ENCODE measurements at regions not wholly inside any gene's neighbourhood (a gene's known extent, or its start where the extent isn't known, plus 50 kb on each side); places are given as distances from the start of the nearest gene placed in this dataset.

DNA sequence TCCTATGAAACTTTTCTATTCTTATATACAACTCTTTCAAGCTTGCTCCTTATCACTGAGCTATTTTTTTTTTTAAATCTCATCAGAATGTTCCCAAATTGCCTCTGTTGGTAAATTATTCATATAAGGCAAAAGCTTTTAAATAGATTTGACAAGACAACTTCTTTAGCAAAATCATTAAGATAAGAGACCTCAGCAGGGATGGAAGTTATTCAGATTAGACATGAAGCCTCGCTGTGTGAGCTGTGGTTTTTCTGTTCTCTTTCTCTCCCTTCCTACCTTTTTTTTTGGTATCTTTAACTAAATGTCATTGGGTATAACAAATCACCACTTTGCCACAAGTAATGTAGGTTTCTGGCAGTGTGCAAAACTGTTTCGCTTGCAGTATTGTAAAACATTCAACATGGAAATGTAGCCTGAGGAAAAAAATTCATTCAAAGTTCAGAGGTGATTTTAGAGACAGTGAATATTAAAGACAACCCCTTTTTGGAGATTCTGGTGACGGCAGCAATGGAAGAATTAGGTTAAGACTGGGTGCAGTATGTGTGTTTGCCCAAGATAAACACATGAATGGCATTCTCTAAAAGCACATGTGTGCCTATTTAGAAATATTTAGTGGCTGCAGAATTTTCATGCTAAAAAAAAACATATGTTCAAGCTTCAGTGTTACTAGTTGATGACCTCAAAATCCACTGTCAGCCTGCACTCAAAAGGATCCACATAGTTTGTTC is 467.1 kb downstream of the ZNF608 start:
- in situ Hi-C loops (cut with HindIII; ENCODE audit: extremely low pct_ligation_motif_present, low pct_unique_long_range_greater_than_20kb) (loop anchor here (25.0 kb wide), 1 partner anchor 383 kb away; no protein-coding TSS in a partner anchor), intact Hi-C loops (cut with micrococcal nuclease; ENCODE audit: unreplicated experiment) (no loop called here)
- no peak for DNase-seq (ENCODE audit: low spot score)
- H4K20me1 ChIP-seq (ENCODE audit: insufficient read depth, low read length): no peaks in the 10 kb centered on the region
- no peaks in the 10 kb centered on the region for H3K36me3 ChIP-seq (replicated peaks in 1 of 2; ENCODE audit: control insufficient read depth in 1 of 2, insufficient read depth in 2 of 2, low read length in 2 of 2)
- no peak overlapping the region for H3K4me2 ChIP-seq (ENCODE audit: low read depth, low read length)
- no peaks in the 10 kb centered on the region for H3K9me3 ChIP-seq (ENCODE audit: low read length)
- POLR2A ChIA-PET: no interaction called here
- H3K9ac ChIP-seq (ENCODE audit: insufficient read depth, low read depth, low read length): no peak overlapping the region
- CTCF ChIA-PET (ENCODE audit: low intra/inter-chr PET ratio, low total read pairs): no interaction called here
- WGBS (ENCODE audit: low lambda C conversion rate): 12% methylated on average over 3 of the region's 3 CpGs
- H3K4me3 ChIP-seq (replicated peaks in 1 of 3; ENCODE audit: insufficient read depth in 1 of 3, low read depth in 2 of 3, low read length in 3 of 3): no peak overlapping the region
- no TSS peak for BruUV-seq (replicated peaks)
- H3K79me2 ChIP-seq (ENCODE audit: insufficient read depth, low read length): no peaks in the 10 kb centered on the region
- no peak overlapping the region for H3K27ac ChIP-seq (ENCODE audit: extremely low read length, insufficient read depth, low read length)
- H3K27me3 ChIP-seq (ENCODE audit: control insufficient read depth in 1 of 2, insufficient read depth in 2 of 2, low read length in 2 of 2): no peaks in the 10 kb centered on the region
- ATAC-seq: no peak
- no peaks in the 10 kb centered on the region for H3K4me1 ChIP-seq (ENCODE audit: insufficient read depth, low read length)
- no peak for TF ChIP-seq KAT2B (IDR thresholded peaks at IDR 0.05; ENCODE audit: borderline replicate concordance, low read depth, low read length)
- no peak for FAIRE-seq
- no peak overlapping the region for H2AFZ ChIP-seq (ENCODE audit: low read length)

DNA sequence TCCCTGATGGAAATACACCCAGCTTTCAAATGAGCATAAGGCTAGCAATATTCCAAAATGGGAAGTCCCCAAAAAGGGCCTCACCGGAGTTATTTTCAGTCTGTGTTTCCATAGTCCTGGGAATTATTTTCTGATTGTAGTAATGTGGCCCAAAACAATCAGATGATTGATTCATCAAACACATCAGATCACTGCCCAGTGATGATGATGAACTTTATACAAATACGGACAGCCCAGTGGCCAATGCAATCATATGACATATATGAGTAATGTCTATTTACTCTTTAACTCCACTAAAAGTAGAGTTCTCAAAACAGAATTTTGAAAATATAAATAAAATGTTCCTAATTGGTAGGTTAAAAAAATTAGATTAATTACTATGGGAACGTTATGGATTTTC is 467.8 kb downstream of the ZNF608 start:
- Histone ChIP-seq H3K9ac (ENCODE audit: insufficient read depth, low read depth, low read length) (no peak overlapping the region), H3K4me2 (ENCODE audit: low read depth, low read length) (no peak overlapping the region), H2AFZ (ENCODE audit: low read length) (no peak overlapping the region), H4K20me1 (ENCODE audit: insufficient read depth, low read length) (no peaks in the 10 kb centered on the region), H3K27ac (ENCODE audit: extremely low read length, insufficient read depth, low read length) (no peak overlapping the region), H3K9me3 (ENCODE audit: low read length) (no peaks in the 10 kb centered on the region), H3K4me1 (ENCODE audit: insufficient read depth, low read length) (no peaks in the 10 kb centered on the region), H3K36me3 (replicated peaks in 1 of 2; ENCODE audit: control insufficient read depth in 1 of 2, insufficient read depth in 2 of 2, low read length in 2 of 2) (no peaks in the 10 kb centered on the region), H3K4me3 (replicated peaks in 1 of 3; ENCODE audit: insufficient read depth in 1 of 3, low read depth in 2 of 3, low read length in 3 of 3) (no peak overlapping the region), H3K27me3 (ENCODE audit: control insufficient read depth in 1 of 2, insufficient read depth in 2 of 2, low read length in 2 of 2) (no peaks in the 10 kb centered on the region), H3K79me2 (ENCODE audit: insufficient read depth, low read length) (no peaks in the 10 kb centered on the region)
- intact Hi-C loops (cut with micrococcal nuclease; ENCODE audit: unreplicated experiment): no loop called here
- DNase-seq (ENCODE audit: low spot score) (no peak), ATAC-seq (no peak), FAIRE-seq (no peak)
- ChIA-PET POLR2A (no interaction called here), CTCF (ENCODE audit: low intra/inter-chr PET ratio, low total read pairs) (no interaction called here)
- no TSS peak for BruUV-seq (replicated peaks)
- in situ Hi-C loops (cut with HindIII; ENCODE audit: extremely low pct_ligation_motif_present, low pct_unique_long_range_greater_than_20kb): loop anchor here (25.0 kb wide), 1 partner anchor 384 kb away; no protein-coding TSS in a partner anchor
- 43% methylated on average over 3 of the region's 3 CpGs for WGBS (ENCODE audit: low lambda C conversion rate)
- no peak for TF ChIP-seq AGO1 (IDR thresholded peaks at IDR 0.05; ENCODE audit: low read depth, low read length, poor library complexity, severe bottlenecking)
- TF ChIP-seq NCOA2 (CRISPR knock-in tag; IDR thresholded peaks at IDR 0.05): no peak
- TF ChIP-seq ZNF296 (CRISPR knock-in tag; conservative IDR thresholded peaks at IDR 0.05): no peak
- TF ChIP-seq, protein P1, sequence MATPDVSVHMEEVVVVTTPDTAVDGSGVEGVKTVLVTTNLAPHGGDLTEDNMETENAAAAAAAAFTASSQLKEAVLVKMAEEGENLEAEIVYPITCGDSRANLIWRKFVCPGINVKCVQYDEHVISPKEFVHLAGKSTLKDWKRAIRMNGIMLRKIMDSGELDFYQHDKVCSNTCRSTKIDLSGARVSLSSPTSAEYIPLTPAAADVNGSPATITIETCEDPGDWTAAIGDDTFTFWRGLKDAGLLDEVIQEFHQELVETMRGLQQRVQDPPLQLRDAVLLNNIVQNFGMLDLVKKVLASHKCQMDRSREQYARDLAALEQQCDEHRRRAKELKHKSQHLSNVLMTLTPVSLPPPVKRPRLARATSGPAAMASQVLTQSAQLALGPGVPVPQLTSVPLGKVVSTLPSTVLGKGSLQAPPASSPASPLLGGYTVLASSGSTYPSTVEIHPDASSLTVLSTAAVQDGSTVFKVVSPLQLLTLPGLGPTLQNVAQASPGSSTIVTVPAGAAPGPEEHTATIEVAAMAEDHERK (CRISPR knock-in tag; IDR thresholded peaks at IDR 0.05; ENCODE audit: low read depth): no peak
- TF ChIP-seq, protein P2, sequence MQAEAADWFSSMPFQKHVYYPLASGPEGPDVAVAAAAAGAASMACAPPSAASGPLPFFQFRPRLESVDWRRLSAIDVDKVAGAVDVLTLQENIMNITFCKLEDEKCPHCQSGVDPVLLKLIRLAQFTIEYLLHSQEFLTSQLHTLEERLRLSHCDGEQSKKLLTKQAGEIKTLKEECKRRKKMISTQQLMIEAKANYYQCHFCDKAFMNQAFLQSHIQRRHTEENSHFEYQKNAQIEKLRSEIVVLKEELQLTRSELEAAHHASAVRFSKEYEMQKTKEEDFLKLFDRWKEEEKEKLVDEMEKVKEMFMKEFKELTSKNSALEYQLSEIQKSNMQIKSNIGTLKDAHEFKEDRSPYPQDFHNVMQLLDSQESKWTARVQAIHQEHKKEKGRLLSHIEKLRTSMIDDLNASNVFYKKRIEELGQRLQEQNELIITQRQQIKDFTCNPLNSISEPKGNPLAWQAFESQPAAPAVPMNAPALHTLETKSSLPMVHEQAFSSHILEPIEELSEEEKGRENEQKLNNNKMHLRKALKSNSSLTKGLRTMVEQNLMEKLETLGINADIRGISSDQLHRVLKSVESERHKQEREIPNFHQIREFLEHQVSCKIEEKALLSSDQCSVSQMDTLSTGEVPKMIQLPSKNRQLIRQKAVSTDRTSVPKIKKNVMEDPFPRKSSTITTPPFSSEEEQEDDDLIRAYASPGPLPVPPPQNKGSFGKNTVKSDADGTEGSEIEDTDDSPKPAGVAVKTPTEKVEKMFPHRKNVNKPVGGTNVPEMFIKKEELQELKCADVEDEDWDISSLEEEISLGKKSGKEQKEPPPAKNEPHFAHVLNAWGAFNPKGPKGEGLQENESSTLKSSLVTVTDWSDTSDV (CRISPR knock-in tag; IDR thresholded peaks at IDR 0.05): no peak
- no peak for TF ChIP-seq ZNF496 (CRISPR knock-in tag; IDR thresholded peaks at IDR 0.05; ENCODE audit: insufficient replicate concordance)
- TF ChIP-seq, protein P3, sequence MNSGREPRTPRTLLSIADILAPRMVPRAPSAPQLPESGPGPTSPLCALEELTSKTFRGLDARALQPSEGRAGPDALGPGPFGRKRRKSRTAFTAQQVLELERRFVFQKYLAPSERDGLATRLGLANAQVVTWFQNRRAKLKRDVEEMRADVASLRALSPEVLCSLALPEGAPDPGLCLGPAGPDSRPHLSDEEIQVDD (CRISPR knock-in tag; IDR thresholded peaks at IDR 0.05; ENCODE audit: borderline replicate concordance): no peak
- no peak for TF ChIP-seq GPN1 (CRISPR knock-in tag; IDR thresholded peaks at IDR 0.05; ENCODE audit: borderline replicate concordance)
- no peak for TF ChIP-seq KDM1A (CRISPR knock-in tag; IDR thresholded peaks at IDR 0.05)
- no peak for TF ChIP-seq NFYB (CRISPR knock-in tag; IDR thresholded peaks at IDR 0.05)
